Lower lobe of right lung (tissue), 2 donors: ENCODE measurements at regions not wholly inside any gene's neighbourhood (a gene's known extent, or its start where the extent isn't known, plus 50 kb on each side); places are given as distances from the start of the nearest gene placed in this dataset.

Experiments
- ATAC-seq, 2 donors: fragments of 200-7000 bp; cut with Tn5 transposase; one replicate each; pipeline ENCODE4 v1.9.1; 2020 to 2022; ENCODE audit warnings: mild to moderate bottlenecking in 2 of 2, moderate library complexity in 2 of 2
- DNase-seq: peaks from one replicate; pipeline ENCODE4 v3.0.0-alpha.2; 2020
- H3K27ac ChIP-seq: fragments of 200-600 bp; one replicate; pipeline ENCODE4 v1.8.0; 2022
- H3K27me3 ChIP-seq: fragments of 200-600 bp; one replicate; pipeline ENCODE4 v1.8.0; 2022; ENCODE audit warnings: low read depth
- H3K36me3 ChIP-seq: fragments of 200-600 bp; one replicate; pipeline ENCODE4 v1.8.0; 2022; ENCODE audit warnings: mild to moderate bottlenecking
- H3K4me1 ChIP-seq: fragments of 200-600 bp; one replicate; pipeline ENCODE4 v1.8.0; 2022
- H3K4me3 ChIP-seq: fragments of 200-600 bp; one replicate; pipeline ENCODE4 v1.8.0; 2022; ENCODE audit warnings: mild to moderate bottlenecking
- H3K9me3 ChIP-seq: fragments of 200-600 bp; one replicate; pipeline ENCODE4 v1.8.0; 2022
- CTCF ChIP-seq: fragments of 200-600 bp; IDR thresholded peaks from one replicate; pipeline ENCODE4 v1.8.0; 2022; ENCODE audit warnings: antibody characterized with exemption, mild to moderate bottlenecking
- intact Hi-C: fragments of 100-400 bp; cut with DNase I; formaldehyde crosslinking; loops from one replicate; pipeline ENCODE4 v1.11.0; 2022
- donor health status: DM: no; HTN: yes; CAD: no; lungs with severe emphysema.

GRCh38 chr16:73707863-73708262 lies 588.8 kb upstream of the PSMD7 start:
- Histone ChIP-seq H3K4me3 (no peak overlapping the region), H3K27ac (no peak overlapping the region), H3K27me3 (no peaks in the 10 kb centered on the region), H3K36me3 (no peaks in the 10 kb centered on the region), H3K4me1 (no peaks in the 10 kb centered on the region), H3K9me3 (no peaks in the 10 kb centered on the region)
- DNase-seq (no peak), ATAC-seq (no peak)
- no peak for TF ChIP-seq CTCF
- intact Hi-C loops, result no loop called here

- Histone ChIP-seq H3K36me3 (no peaks in the 10 kb centered on the region), H3K27ac (no peak overlapping the region), H3K4me3 (no peak overlapping the region), H3K4me1 (no peaks in the 10 kb centered on the region), H3K27me3 (no peaks in the 10 kb centered on the region), H3K9me3 (no peaks in the 10 kb centered on the region)
- intact Hi-C loops, result no loop called here
- DNase-seq (no peak), ATAC-seq (no peak)
- no peak for TF ChIP-seq CTCF
Measured at GRCh38 chr16:73703891-73704290, 592.7 kb upstream of the PSMD7 start.

- no peak overlapping the region for H3K4me3 ChIP-seq
- ATAC-seq (no peak), DNase-seq (no peak)
- no peak for TF ChIP-seq CTCF
- no peaks in the 10 kb centered on the region for H3K9me3 ChIP-seq
- no peaks in the 10 kb centered on the region for H3K36me3 ChIP-seq
- no peaks in the 10 kb centered on the region for H3K4me1 ChIP-seq
- intact Hi-C loops, result no loop called here
- no peak overlapping the region for H3K27ac ChIP-seq
- no peaks in the 10 kb centered on the region for H3K27me3 ChIP-seq
Measured at GRCh38 chr16:73697336-73697735, 599.3 kb upstream of the PSMD7 start.

- TF ChIP-seq CTCF, result no peak
- H3K4me1 ChIP-seq, result no peaks in the 10 kb centered on the region
- ATAC-seq (no peak), DNase-seq (no peak)
- H3K36me3 ChIP-seq, result no peaks in the 10 kb centered on the region
- H3K27ac ChIP-seq, result no peak overlapping the region
- no peak overlapping the region for H3K4me3 ChIP-seq
- H3K27me3 ChIP-seq, result no peaks in the 10 kb centered on the region
- H3K9me3 ChIP-seq, result no peaks in the 10 kb centered on the region
- intact Hi-C loops, result no loop called here
Measured at GRCh38 chr16:73692861-73693260, 603.8 kb upstream of the PSMD7 start.

GRCh38 chr16:73683804-73684203 lies 612.8 kb upstream of the PSMD7 start:
- intact Hi-C loops, result no loop called here

More at GRCh38 chr16:73683804-73684203, 612.8 kb upstream of the PSMD7 start:
- Histone ChIP-seq H3K4me3 (no peak overlapping the region), H3K27ac (no peak overlapping the region), H3K9me3 (no peaks in the 10 kb centered on the region), H3K36me3 (no peaks in the 10 kb centered on the region), H3K4me1 (no peaks in the 10 kb centered on the region), H3K27me3 (no peaks in the 10 kb centered on the region)
- TF ChIP-seq CTCF, result no peak
- DNase-seq, result no peak
- ATAC-seq, result no peak
